ENCODE measurements at regions not wholly inside any gene's neighbourhood (a gene's known extent, or its start where the extent isn't known, plus 50 kb on each side); places are given as distances from the start of the nearest gene placed in this dataset.

GRCh38 chr2:49237867-49238603 lies 83.7 kb upstream of the FSHR start:
- H3F3A ChIP-seq (replicated peaks; ENCODE audit: low read depth): no peaks in the 10 kb centered on the region

More at GRCh38 chr2:49237867-49238603, 83.7 kb upstream of the FSHR start:
- ATAC-seq (no peak), DNase-seq (ENCODE audit: low spot score) (no peak)
- no peak overlapping the region for H3K27ac ChIP-seq (ENCODE audit: low read depth)
- H2AFZ ChIP-seq: no peak overlapping the region
- H3K9me3 Mint-ChIP-seq: peaks cover 4% of the 10 kb centered on the region; the same call in 1 of the 3 replicates
- H3K36me3 ChIP-seq (ENCODE audit: insufficient read depth): no peaks in the 10 kb centered on the region
- TF ChIP-seq CTCF (conservative IDR thresholded peaks at IDR 0.05; ENCODE audit: low read depth in 2 of 2) (no peak), JUNB (IDR thresholded peaks at IDR 0.05; ENCODE audit: unreplicated experiment) (no peak), STAT1 (IDR thresholded peaks at IDR 0.05; ENCODE audit: unreplicated experiment) (no peak), ZNF114 (CRISPR knock-in tag; IDR thresholded peaks at IDR 0.05) (no peak), CREB1 (CRISPR knock-in tag; IDR thresholded peaks at IDR 0.05; ENCODE audit: low read depth) (no peak), ETS1 (IDR thresholded peaks at IDR 0.05) (no peak), POLR2AphosphoS5 (IDR thresholded peaks at IDR 0.05; ENCODE audit: low read depth) (no peak), ZNF462 (CRISPR knock-in tag; IDR thresholded peaks at IDR 0.05) (no peak)
- 0 out of 3 replicates have a peak, but pooled peaks cover 3% of the 10 kb centered on the region for H3K36me3 Mint-ChIP-seq (ENCODE audit: low read depth)
- H3K27me3 Mint-ChIP-seq (ENCODE audit: insufficient read depth, low read depth, poor library complexity): peaks cover 7% of the 10 kb centered on the region
- H3K4me2 ChIP-seq: no peak overlapping the region
- no peak overlapping the region for H3K4me3 ChIP-seq
- no peaks in the 10 kb centered on the region for H3K9me2 ChIP-seq (ENCODE audit: insufficient read depth)
- no peaks in the 10 kb centered on the region for H3K27me3 ChIP-seq (ENCODE audit: insufficient read depth)
- no peaks in the 10 kb centered on the region for H3K4me1 Mint-ChIP-seq
- no peak overlapping the region for H3K27ac Mint-ChIP-seq
- H3K4me1 ChIP-seq (ENCODE audit: insufficient read depth): no peaks in the 10 kb centered on the region
- H4K20me1 ChIP-seq (replicated peaks; ENCODE audit: insufficient read depth): no peaks in the 10 kb centered on the region
- H3K4me3 Mint-ChIP-seq: no peak overlapping the region
- H3K79me2 ChIP-seq (replicated peaks; ENCODE audit: insufficient read depth): no peaks in the 10 kb centered on the region

All from GM23338 (cell line).